Osteoblast (primary cell): ENCODE measurements at regions not wholly inside any gene's neighbourhood (a gene's known extent, or its start where the extent isn't known, plus 50 kb on each side); places are given as distances from the start of the nearest gene placed in this dataset.
"Not testable (repeated sequence)": the region's sequence is repeated elsewhere in the genome, so short reads cannot be mapped to it uniquely, and the experiment has no call there.

Source experiments
- DNase-seq: peaks from one replicate; pipeline ENCODE4 v3.0.0; 2011; ENCODE audit warnings: low spot score, mixed read lengths; ENCODE audit not compliant: insufficient read length; ENCODE audit errors: missing footprints
- H2AFZ ChIP-seq: 2 replicates; pipeline ENCODE4 v1.6.0; 2011; ENCODE audit warnings: mild to moderate bottlenecking, low read length
- H3K27ac ChIP-seq: 2 replicates; pipeline ENCODE4 v1.5.1; 2011; ENCODE audit warnings: mild to moderate bottlenecking, low read depth, low read length, moderate library complexity
- H3K27me3 ChIP-seq: 2 replicates; pipeline ENCODE4 v1.6.0; 2012; ENCODE audit warnings: mild to moderate bottlenecking, control low read depth, inconsistent platforms, low read length, moderate library complexity; ENCODE audit not compliant: insufficient read depth
- H3K36me3 ChIP-seq: 2 replicates; pipeline ENCODE4 v1.5.1; 2011; ENCODE audit warnings: mild to moderate bottlenecking, low read length, control low read depth, moderate library complexity; ENCODE audit not compliant: insufficient read depth
- H3K4me1 ChIP-seq: 2 replicates; pipeline ENCODE4 v1.5.1; 2011; ENCODE audit warnings: mild to moderate bottlenecking, low read length, control low read depth, moderate library complexity; ENCODE audit not compliant: insufficient read depth
- H3K4me2 ChIP-seq: 2 replicates; pipeline ENCODE4 v1.6.0; 2011; ENCODE audit warnings: mild to moderate bottlenecking, low read length; ENCODE audit not compliant: insufficient read depth
- H3K4me3 ChIP-seq: fragments of 200-600 bp; sonication (generic); 3 replicates; pipeline ENCODE4 v1.5.1; 2012; ENCODE audit warnings: mild to moderate bottlenecking, low read length, inconsistent platforms; ENCODE audit not compliant: insufficient read depth
- H3K79me2 ChIP-seq: 2 replicates; pipeline ENCODE4 v1.6.0; 2012; ENCODE audit warnings: mild to moderate bottlenecking, low read length, control low read depth, inconsistent platforms; ENCODE audit not compliant: insufficient read depth
- H3K9me3 ChIP-seq: 2 replicates; pipeline ENCODE4 v1.5.1; 2011; ENCODE audit warnings: low read depth, low read length, control low read depth
- H4K20me1 ChIP-seq: 2 replicates; pipeline ENCODE4 v1.6.0; 2012; ENCODE audit warnings: mild to moderate bottlenecking, low read length, control low read depth; ENCODE audit not compliant: insufficient read depth
- TF ChIP-seq, protein P1 (sequence below): IDR thresholded peaks from 2 replicates; pipeline ENCODE4 v1.5.1; 2011; ENCODE audit warnings: mild to moderate bottlenecking, low read depth, low read length, moderate library complexity; ENCODE audit errors: extremely low read depth

DNA sequence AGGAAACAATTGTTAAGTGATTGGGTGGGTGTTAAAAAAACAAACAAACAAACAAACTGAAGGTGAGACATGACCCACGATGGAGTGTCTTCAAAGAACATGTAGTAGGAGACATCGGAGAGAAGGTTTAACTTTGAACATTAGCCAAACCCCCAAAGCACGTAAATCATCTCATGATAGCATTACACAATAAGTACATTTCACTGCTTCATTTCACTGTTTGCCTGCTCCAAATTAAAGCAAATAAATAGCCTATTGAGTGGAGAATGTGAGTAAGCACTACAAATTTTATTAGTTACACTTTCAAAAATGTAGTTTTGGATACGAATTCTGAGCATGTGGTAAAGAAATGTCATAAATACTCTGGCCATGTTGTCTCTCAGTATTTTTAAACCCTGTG is 287.0 kb downstream of the SI start:
- TF ChIP-seq, protein P1, sequence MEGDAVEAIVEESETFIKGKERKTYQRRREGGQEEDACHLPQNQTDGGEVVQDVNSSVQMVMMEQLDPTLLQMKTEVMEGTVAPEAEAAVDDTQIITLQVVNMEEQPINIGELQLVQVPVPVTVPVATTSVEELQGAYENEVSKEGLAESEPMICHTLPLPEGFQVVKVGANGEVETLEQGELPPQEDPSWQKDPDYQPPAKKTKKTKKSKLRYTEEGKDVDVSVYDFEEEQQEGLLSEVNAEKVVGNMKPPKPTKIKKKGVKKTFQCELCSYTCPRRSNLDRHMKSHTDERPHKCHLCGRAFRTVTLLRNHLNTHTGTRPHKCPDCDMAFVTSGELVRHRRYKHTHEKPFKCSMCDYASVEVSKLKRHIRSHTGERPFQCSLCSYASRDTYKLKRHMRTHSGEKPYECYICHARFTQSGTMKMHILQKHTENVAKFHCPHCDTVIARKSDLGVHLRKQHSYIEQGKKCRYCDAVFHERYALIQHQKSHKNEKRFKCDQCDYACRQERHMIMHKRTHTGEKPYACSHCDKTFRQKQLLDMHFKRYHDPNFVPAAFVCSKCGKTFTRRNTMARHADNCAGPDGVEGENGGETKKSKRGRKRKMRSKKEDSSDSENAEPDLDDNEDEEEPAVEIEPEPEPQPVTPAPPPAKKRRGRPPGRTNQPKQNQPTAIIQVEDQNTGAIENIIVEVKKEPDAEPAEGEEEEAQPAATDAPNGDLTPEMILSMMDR = no peak
- H2AFZ ChIP-seq = no peak overlapping the region
- H3K4me1 ChIP-seq = no peaks in the 10 kb centered on the region
- no peaks in the 10 kb centered on the region for H3K79me2 ChIP-seq
- H4K20me1 ChIP-seq = no peaks in the 10 kb centered on the region
- no peak overlapping the region for H3K27ac ChIP-seq
- H3K27me3 ChIP-seq = no peaks in the 10 kb centered on the region
- no peak overlapping the region for H3K4me3 ChIP-seq
- H3K36me3 ChIP-seq = no peaks in the 10 kb centered on the region
- no peaks in the 10 kb centered on the region for H3K9me3 ChIP-seq
- H3K4me2 ChIP-seq = no peak overlapping the region
- no peak for DNase-seq

DNA sequence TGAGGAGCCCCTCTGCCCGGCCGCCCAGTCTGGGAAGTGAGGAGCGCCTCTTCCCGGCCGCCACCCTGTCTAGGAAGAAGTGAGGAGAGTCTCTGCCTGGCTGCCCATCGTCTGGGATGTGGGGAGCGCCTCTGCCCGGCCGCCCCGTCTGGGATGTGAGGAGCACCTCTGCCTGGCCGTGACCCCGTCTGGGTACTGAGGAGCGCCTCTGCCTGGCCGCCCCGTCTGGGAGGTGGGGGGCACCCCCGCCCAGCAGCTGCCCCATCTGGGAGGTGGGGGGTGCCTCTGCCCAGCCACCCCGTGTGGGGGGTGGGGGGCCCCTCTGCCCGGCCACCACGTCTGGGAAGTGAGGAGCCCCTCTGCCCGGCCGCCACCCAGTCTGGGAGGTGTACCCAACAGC is 293.9 kb downstream of the SI start:
- H3K36me3 ChIP-seq, H3K4me2 ChIP-seq, H4K20me1 ChIP-seq, H3K27ac ChIP-seq, DNase-seq, H3K27me3 ChIP-seq, H3K79me2 ChIP-seq, H2AFZ ChIP-seq, H3K9me3 ChIP-seq, H3K4me1 ChIP-seq, H3K4me3 ChIP-seq: not testable (repeated sequence)

DNA sequence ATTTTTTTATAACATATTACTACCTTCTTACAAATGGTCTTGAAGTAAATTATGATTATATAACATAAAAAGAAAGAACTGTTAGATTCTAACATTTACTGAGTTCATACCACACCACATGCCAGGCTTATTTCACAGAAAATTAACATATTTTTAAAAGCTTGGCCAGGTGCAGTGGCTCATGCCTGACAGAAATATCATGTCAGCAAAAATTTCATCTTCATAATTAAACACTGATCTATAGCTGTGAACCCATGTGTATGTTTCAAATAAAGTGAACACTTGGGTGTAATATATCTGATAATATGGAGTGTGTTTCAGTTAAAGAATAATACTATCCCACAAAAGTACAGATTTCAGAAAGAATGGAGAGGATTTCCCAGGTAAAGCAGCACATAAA is 296.5 kb downstream of the SI start:
- H3K4me1 ChIP-seq = no peaks in the 10 kb centered on the region
- TF ChIP-seq, protein P1 = no peak
- H3K4me2 ChIP-seq = no peak overlapping the region
- no peak overlapping the region for H3K4me3 ChIP-seq
- no peak for DNase-seq
- no peaks in the 10 kb centered on the region for H3K27me3 ChIP-seq
- no peaks in the 10 kb centered on the region for H3K36me3 ChIP-seq
- H2AFZ ChIP-seq = no peak overlapping the region
- no peaks in the 10 kb centered on the region for H3K9me3 ChIP-seq
- H3K79me2 ChIP-seq = no peaks in the 10 kb centered on the region
- no peaks in the 10 kb centered on the region for H4K20me1 ChIP-seq
- H3K27ac ChIP-seq = no peak overlapping the region

DNA sequence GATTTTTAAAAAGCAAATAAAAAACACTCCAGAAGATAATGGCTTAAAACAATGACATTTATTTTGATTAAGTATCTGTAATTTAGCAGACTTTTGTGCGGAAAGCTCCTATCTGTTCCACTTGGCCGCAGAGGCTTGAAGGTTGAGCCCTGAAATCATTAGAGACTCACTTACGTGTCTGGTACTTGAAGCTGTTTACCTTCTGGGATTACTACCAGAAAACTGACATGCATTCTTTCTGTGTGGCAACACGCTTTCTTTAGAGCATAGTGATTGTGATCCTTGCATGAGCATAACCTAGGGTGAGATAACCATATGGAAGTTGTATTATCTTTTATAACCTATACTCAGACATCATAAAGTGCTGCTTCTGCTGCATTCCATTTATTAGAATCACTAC is 298.5 kb downstream of the SI start:
- TF ChIP-seq, protein P1 = no peak
- no peaks in the 10 kb centered on the region for H3K36me3 ChIP-seq
- H3K9me3 ChIP-seq = no peaks in the 10 kb centered on the region
- no peak overlapping the region for H3K4me2 ChIP-seq
- no peaks in the 10 kb centered on the region for H3K4me1 ChIP-seq
- H3K79me2 ChIP-seq = no peaks in the 10 kb centered on the region
- no peak overlapping the region for H2AFZ ChIP-seq
- no peak overlapping the region for H3K27ac ChIP-seq
- no peak overlapping the region for H3K4me3 ChIP-seq
- DNase-seq = no peak
- no peaks in the 10 kb centered on the region for H3K27me3 ChIP-seq
- no peaks in the 10 kb centered on the region for H4K20me1 ChIP-seq

DNA sequence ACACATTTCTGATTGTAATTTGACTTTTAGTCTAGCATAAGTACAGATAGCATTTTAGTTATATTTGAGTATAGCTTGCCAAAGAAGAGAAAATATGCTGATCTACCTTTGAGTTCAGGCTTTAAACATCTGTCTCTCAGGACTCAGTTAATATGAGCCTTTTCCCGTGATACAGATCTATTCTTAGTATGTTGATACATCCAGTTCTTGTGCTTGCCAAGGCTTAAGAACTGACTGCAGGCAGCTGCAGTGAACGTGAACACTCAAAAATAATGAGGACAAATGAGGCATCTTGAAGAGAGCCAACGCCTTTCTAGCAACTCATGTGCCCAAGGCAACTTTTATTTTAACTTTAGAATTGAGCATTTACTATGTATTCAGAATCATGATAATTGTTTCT is 325.5 kb downstream of the SI start:
- Histone ChIP-seq H4K20me1 (no peaks in the 10 kb centered on the region), H3K9me3 (no peaks in the 10 kb centered on the region), H3K27me3 (no peaks in the 10 kb centered on the region), H3K36me3 (no peaks in the 10 kb centered on the region), H3K4me1 (no peaks in the 10 kb centered on the region), H3K4me2 (no peak overlapping the region), H3K79me2 (no peaks in the 10 kb centered on the region), H3K4me3 (no peak overlapping the region), H3K27ac (no peak overlapping the region), H2AFZ (no peak overlapping the region)
- TF ChIP-seq, protein P1 = no peak
- DNase-seq = no peak
